GM23248 (cell line): ENCODE measurements at regions not wholly inside any gene's neighbourhood (a gene's known extent, or its start where the extent isn't known, plus 50 kb on each side); places are given as distances from the start of the nearest gene placed in this dataset.

Experiments
- EZH2 ChIP-seq: fragments of 200-600 bp; sonication (generic); IDR thresholded peaks from 2 replicates; pipeline ENCODE4 v1.6.1; 2018; ENCODE audit warnings: antibody characterized with exemption, mild to moderate bottlenecking; ENCODE audit not compliant: insufficient read depth, poor library complexity, severe bottlenecking
- EZH2phosphoT487 ChIP-seq: fragments of 200-600 bp; sonication (generic); IDR thresholded peaks from 2 replicates; pipeline ENCODE4 v1.6.1; 2018; ENCODE audit warnings: antibody characterized with exemption, moderate library complexity, mild to moderate bottlenecking, low read depth; ENCODE audit not compliant: insufficient read depth

GRCh38 chr7:24442170-24442777 is 131.0 kb upstream of the PALS2 start:
- TF ChIP-seq EZH2phosphoT487 (no peak), EZH2 (no peak)
